D721Med (cell line): ENCODE measurements at regions not wholly inside any gene's neighbourhood (a gene's known extent, or its start where the extent isn't known, plus 50 kb on each side); places are given as distances from the start of the nearest gene placed in this dataset.

Source experiments
- DNase-seq: peaks from one replicate; pipeline ENCODE4 v3.0.0; 2011; ENCODE audit warnings: low spot score; ENCODE audit not compliant: insufficient read length
- FAIRE-seq: peaks from 2 replicates; lab custom pipeline; 2011; peaks lifted over from hg19 to GRCh38; lab: Jason Lieb, UNC
- TF ChIP-seq, protein P1 (sequence below): IDR thresholded peaks from 2 replicates; pipeline ENCODE4 v1.5.1; 2012; ENCODE audit warnings: mild to moderate bottlenecking, control low read depth; ENCODE audit not compliant: insufficient read depth; ENCODE audit errors: missing control alignments

DNA sequence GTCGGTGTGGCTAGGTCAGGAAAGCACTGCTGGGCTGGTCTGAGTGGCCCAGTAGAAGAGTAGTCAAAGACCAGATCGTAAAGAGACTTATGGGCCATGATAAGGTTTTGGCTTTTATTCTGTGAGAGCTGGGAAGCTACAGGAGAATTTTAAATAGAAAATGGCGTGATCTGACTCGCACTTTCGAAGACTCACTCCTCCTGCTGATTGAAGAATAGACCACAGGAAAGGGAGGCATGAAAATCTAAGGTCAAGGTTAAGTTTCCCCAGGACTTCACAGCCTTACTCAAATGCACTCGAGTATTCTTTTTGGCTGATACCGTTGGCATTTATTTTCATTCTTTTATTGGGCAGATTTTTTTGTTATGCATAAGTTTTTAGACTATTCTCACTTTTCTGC lies 231.4 kb upstream of the ANKRD50 start:
- no peak for FAIRE-seq
- DNase-seq = no peak
- TF ChIP-seq, protein P1, sequence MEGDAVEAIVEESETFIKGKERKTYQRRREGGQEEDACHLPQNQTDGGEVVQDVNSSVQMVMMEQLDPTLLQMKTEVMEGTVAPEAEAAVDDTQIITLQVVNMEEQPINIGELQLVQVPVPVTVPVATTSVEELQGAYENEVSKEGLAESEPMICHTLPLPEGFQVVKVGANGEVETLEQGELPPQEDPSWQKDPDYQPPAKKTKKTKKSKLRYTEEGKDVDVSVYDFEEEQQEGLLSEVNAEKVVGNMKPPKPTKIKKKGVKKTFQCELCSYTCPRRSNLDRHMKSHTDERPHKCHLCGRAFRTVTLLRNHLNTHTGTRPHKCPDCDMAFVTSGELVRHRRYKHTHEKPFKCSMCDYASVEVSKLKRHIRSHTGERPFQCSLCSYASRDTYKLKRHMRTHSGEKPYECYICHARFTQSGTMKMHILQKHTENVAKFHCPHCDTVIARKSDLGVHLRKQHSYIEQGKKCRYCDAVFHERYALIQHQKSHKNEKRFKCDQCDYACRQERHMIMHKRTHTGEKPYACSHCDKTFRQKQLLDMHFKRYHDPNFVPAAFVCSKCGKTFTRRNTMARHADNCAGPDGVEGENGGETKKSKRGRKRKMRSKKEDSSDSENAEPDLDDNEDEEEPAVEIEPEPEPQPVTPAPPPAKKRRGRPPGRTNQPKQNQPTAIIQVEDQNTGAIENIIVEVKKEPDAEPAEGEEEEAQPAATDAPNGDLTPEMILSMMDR = no peak

DNA sequence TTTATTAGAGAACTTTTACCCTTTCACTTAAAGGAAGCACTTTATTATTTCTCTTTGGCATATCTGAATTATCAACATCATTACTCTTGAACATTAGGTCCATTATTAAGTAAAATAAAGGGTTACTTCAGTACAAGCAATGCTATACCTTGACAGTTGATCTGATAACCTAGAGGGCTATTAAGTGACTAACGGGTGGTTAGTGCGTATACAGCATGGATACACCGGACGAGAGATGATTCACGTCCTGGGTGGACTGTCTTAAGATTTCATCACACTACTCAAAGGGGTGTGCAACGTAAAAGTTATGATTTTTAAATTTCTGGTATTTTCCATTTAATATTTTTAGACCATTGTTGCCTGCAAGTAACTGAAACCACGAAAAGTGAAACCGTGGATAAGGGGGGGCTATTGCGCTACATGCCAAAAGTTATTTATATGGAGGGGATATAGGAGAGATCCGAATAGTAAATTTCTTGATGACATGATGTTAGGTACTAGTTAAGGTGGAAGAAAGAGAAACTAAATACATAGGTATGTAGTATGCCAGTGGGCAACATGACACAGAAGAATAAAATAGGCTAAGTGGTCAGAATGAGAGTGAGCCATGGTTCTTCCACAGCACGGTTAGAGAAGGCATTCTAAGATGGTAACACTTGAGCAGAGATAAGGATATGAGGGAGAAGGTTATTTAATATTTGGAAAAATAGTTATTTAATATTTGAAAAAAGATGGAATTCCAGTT lies 230.8 kb upstream of the ANKRD50 start:
- FAIRE-seq = no peak
- TF ChIP-seq, protein P1 = no peak
- DNase-seq = no peak

DNA sequence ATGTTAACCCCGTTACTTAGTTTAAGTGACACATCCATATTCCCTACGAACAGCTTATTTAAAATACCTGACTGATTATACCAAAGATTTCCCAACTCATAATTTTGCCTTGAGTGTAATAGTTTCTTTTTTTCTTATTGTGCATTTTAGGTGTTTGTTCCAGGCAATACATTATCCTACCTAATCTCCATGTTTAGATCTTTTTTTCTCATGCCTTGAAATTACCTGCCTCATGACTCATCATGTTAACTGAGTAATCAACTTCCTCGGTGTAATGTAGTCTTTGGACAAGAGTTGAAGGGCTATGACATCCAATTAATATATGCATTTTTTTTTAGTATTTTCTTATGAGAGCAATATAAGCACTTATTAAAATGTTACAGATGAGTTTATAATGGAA lies 228.7 kb upstream of the ANKRD50 start:
- FAIRE-seq (no peak), DNase-seq (no peak)
- TF ChIP-seq, protein P1 = no peak

DNA sequence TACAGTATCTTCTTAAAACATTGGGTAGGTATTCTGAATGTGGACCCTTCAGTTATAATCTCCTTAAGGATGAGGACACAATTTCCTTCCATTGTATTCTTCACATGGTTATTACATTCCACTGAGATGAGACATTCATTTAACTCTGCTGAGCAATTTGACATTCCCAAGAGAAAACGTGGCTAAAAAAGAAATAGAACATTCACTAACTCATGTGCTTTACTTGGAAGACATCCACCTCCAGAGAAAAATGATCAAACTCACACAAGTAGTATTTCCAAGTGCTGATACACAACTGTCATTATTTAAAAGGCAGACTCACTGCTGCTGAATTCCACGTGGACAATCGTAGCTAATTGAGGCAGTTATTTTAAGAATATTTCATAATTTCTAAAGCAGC lies 227.9 kb upstream of the ANKRD50 start:
- no peak for FAIRE-seq

DNA sequence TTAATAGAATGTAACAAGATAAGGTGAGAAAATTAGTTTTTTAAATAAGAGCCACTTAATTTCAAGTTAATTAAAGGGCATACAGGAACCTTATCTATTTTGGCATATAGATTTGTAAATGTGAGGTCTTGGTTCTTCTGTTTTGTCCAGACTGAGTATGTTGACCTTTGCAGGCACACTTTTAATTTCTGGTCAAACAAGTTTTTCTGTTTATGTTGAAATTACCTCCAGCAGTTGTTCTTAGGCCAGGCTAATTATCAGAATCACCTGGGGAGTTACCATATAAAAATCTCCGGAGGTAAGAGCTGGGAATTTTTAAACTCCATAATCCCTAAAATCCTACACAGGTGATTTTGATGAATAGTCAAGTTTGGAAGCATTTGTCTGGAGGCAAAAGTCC lies 227.4 kb upstream of the ANKRD50 start:
- TF ChIP-seq, protein P1 = no peak
- no peak for DNase-seq

More for the DNA sequence above, 227.9 kb upstream of the ANKRD50 start:
- no peak for DNase-seq
- TF ChIP-seq, protein P1 = no peak

DNA sequence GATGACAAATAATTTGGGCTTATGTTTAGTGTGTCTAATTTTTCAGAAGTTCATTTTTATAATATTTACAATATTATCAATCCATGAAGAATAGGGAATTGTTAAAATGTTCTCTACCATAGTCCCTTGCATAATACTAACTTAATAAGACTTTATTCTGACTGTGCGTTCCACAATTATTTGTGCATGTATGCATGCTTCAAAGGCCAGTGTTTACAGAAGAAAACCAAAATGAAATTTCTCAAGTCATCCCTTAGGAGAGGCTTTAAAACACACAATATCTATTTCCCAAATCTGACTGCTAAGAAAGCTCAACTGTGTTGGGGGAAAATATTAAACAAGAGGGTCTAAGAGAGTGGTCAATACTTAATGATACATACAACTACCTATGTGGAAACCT lies 226.3 kb upstream of the ANKRD50 start:
- DNase-seq (no peak), FAIRE-seq (no peak)
- TF ChIP-seq, protein P1 = no peak

More for the DNA sequence above, 227.4 kb upstream of the ANKRD50 start:
- FAIRE-seq = no peak

DNA sequence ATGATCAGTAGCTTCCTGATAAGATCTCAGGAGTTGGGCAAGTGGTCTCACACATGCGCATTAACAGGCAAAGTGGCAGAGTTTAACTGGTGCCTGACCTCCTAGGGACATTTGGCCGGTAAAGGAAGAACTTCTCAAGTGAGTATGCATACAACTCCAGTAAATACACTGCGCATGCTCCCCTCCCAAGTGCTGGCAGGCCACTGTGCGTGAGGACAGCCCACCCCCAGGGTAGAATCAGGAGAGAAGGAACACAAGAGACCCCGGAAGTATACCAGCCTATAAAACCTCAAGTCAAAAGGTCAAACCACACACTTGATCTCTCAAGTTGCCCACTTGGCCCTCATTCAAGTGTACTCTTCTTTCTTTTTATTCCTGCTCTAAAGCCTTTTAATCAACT lies 225.5 kb upstream of the ANKRD50 start:
- TF ChIP-seq, protein P1 = no peak
- no peak for DNase-seq
- FAIRE-seq = no peak
